ENCODE measurements at regions not wholly inside any gene's neighbourhood (a gene's known extent, or its start where the extent isn't known, plus 50 kb on each side); places are given as distances from the start of the nearest gene placed in this dataset.

DNA sequence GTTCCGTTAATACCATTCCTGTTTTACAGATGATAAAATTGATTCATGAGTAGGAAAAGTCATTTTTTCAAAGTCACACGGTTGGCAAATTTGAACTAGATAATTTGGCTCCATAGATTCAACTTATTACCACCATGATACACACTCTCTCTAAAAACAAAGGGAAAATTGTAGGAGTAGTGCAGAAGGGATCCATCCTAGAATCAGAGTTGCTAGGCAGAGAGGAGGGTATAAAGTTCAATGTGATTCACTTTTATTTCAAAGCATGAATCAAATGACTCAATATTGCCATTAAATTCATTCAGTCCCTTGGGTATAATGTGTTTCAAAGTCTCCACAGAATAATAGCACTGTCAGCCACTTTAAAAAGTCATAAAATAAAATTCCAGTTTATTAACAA is 747.2 kb upstream of the ACO1 start:
- no peak for ATAC-seq
- intact Hi-C loops (cut with DNase I): no loop called here
- H3K4me3 ChIP-seq: no peak overlapping the region
- no peaks in the 10 kb centered on the region for H3K27me3 ChIP-seq (ENCODE audit: low read depth)
- no peaks in the 10 kb centered on the region for H3K9me3 ChIP-seq
- H3K4me1 ChIP-seq: no peaks in the 10 kb centered on the region
- no peak for DNase-seq
- no peak overlapping the region for H3K27ac ChIP-seq
- TF ChIP-seq, protein P1, sequence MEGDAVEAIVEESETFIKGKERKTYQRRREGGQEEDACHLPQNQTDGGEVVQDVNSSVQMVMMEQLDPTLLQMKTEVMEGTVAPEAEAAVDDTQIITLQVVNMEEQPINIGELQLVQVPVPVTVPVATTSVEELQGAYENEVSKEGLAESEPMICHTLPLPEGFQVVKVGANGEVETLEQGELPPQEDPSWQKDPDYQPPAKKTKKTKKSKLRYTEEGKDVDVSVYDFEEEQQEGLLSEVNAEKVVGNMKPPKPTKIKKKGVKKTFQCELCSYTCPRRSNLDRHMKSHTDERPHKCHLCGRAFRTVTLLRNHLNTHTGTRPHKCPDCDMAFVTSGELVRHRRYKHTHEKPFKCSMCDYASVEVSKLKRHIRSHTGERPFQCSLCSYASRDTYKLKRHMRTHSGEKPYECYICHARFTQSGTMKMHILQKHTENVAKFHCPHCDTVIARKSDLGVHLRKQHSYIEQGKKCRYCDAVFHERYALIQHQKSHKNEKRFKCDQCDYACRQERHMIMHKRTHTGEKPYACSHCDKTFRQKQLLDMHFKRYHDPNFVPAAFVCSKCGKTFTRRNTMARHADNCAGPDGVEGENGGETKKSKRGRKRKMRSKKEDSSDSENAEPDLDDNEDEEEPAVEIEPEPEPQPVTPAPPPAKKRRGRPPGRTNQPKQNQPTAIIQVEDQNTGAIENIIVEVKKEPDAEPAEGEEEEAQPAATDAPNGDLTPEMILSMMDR (IDR thresholded peaks at IDR 0.05): no peak
- no peaks in the 10 kb centered on the region for H3K36me3 ChIP-seq

DNA sequence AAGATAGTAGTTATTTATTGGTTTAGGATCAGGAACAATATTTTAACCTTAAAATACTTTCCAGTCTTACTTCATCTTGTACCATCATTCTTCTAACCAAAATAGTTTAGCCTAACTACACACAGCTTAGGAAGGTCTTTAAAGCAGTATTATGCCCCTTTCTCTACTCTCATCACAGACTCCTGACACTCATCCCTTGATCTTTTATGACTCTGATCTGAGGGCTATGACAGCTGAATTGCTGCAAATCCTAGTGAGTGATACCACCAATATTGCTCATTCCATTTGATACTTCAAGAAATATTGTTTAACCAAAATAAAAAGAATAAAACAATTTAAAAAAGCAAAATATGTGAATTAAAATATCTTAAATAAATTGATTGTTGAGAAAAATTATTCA is 746.6 kb upstream of the ACO1 start:
- DNase-seq (no peak), ATAC-seq (no peak)
- intact Hi-C loops (cut with DNase I): no loop called here
- H3K27ac ChIP-seq: no peak overlapping the region
- H3K27me3 ChIP-seq (ENCODE audit: low read depth): no peaks in the 10 kb centered on the region
- H3K4me3 ChIP-seq: no peak overlapping the region
- H3K36me3 ChIP-seq: no peaks in the 10 kb centered on the region
- TF ChIP-seq, protein P1 (IDR thresholded peaks at IDR 0.05): no peak
- H3K9me3 ChIP-seq: no peaks in the 10 kb centered on the region
- no peaks in the 10 kb centered on the region for H3K4me1 ChIP-seq

DNA sequence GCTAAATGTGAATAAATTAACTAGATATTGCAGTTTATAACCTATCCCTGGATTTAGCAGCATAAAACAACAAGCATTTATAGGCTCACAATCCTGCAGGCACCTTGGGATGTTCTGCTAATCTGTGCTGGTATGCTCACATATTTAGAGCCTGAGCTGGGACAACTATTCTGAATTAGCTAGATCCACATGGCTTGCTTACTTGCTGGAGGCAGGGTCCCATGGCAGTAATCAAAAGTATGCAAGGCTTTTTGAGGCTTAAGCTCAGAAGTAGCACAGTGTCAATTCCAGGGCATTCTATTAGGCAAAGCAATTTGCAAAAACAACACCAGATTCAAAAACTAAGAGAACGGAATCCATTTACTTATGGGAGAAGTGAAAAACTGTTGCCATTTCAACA is 745.0 kb upstream of the ACO1 start:
- Histone ChIP-seq H3K36me3 (no peaks in the 10 kb centered on the region), H3K9me3 (no peaks in the 10 kb centered on the region), H3K4me1 (no peaks in the 10 kb centered on the region), H3K27me3 (ENCODE audit: low read depth) (no peaks in the 10 kb centered on the region), H3K4me3 (no peak overlapping the region), H3K27ac (no peak overlapping the region)
- TF ChIP-seq, protein P1 (IDR thresholded peaks at IDR 0.05): no peak
- intact Hi-C loops (cut with DNase I): no loop called here
- DNase-seq (no peak), ATAC-seq (no peak)

DNA sequence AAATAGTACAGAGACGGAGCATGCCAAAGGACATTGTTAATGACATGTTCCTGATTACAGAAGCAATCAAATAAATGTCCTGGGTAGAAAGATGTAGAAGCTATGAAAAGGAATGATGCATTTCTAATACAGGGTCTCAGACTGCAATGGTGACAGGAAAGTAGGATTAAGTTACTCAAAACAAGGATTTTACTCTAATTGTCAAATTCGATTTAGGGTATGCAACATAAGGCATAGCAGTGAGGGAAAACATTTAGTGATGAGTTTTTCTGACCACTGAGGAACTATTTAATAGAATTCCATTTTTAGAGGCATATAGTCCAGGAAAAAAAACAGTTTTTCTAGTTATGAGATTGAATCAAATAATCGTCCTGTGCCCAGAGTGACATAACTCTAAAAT is 715.1 kb upstream of the ACO1 start:
- no peak for DNase-seq
- H3K4me1 ChIP-seq: no peaks in the 10 kb centered on the region
- ATAC-seq: no peak
- H3K27me3 ChIP-seq (ENCODE audit: low read depth): no peaks in the 10 kb centered on the region
- TF ChIP-seq, protein P1 (IDR thresholded peaks at IDR 0.05): no peak
- H3K4me3 ChIP-seq: no peak overlapping the region
- no peak overlapping the region for H3K27ac ChIP-seq
- H3K9me3 ChIP-seq: no peaks in the 10 kb centered on the region
- intact Hi-C loops (cut with DNase I): no loop called here
- H3K36me3 ChIP-seq: no peaks in the 10 kb centered on the region

DNA sequence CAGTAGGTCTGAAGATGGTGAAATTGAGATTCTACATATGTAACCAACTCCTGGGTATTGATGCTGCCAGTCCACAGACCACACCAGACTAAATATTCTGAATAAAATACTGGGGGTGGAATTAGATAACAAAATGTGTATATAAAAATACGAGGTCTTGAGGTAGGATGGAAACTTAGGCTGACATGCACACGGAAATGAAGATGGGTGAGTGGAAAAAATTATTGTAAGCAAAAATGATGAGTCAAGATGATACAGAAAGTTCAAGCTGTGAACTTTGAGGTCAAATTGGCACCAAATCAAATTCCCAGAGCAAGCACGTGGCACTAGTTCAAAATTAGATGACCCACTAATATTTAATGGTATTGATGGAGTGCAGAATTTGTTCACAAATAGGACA is 713.4 kb upstream of the ACO1 start:
- Histone ChIP-seq H3K9me3 (no peaks in the 10 kb centered on the region), H3K36me3 (no peaks in the 10 kb centered on the region), H3K27me3 (ENCODE audit: low read depth) (no peaks in the 10 kb centered on the region), H3K27ac (no peak overlapping the region), H3K4me1 (no peaks in the 10 kb centered on the region), H3K4me3 (no peak overlapping the region)
- TF ChIP-seq, protein P1 (IDR thresholded peaks at IDR 0.05): no peak
- intact Hi-C loops (cut with DNase I): no loop called here
- no peak for ATAC-seq
- DNase-seq: no peak

DNA sequence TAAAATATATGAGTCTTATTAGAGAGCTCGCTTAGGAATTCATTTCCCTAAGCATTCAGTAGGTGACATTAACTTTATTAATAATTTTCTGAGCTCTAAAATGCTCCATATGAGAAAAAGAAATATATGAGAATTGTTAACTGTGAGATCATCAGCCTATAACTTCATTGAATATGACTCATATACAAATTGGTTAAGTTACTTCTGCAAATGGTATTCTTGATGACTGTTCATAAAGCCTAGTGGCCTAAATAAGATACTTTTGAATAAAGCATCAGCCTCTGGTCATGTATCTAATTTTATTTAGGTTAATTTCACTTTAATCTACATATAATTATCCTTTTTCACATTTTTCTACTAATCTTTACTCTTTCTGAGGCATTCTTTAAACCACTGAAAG is 710.2 kb upstream of the ACO1 start:
- TF ChIP-seq, protein P1 (IDR thresholded peaks at IDR 0.05): no peak
- DNase-seq (no peak), ATAC-seq (no peak)
- no peak overlapping the region for H3K4me3 ChIP-seq
- H3K27ac ChIP-seq: no peak overlapping the region
- no peaks in the 10 kb centered on the region for H3K9me3 ChIP-seq
- intact Hi-C loops (cut with DNase I): no loop called here
- no peaks in the 10 kb centered on the region for H3K36me3 ChIP-seq
- no peaks in the 10 kb centered on the region for H3K4me1 ChIP-seq
- H3K27me3 ChIP-seq (ENCODE audit: low read depth): no peaks in the 10 kb centered on the region
